ENCODE measurements at regions not wholly inside any gene's neighbourhood (a gene's known extent, or its start where the extent isn't known, plus 50 kb on each side); places are given as distances from the start of the nearest gene placed in this dataset.

- H3K9me3 ChIP-seq = no peaks in the 10 kb centered on the region
- H3K27ac Mint-ChIP-seq (ENCODE audit: unreplicated experiment) = no peak overlapping the region
- DNase-seq = no peak
- POLR2A ChIA-PET = no interaction called here
- no peaks in the 10 kb centered on the region for H3K36me3 ChIP-seq (ENCODE audit: control insufficient read depth, insufficient read depth, low read length)
- no peaks in the 10 kb centered on the region for H3K27me3 ChIP-seq (replicated peaks; ENCODE audit: control insufficient read depth, insufficient read depth, low read length)
- no peak overlapping the region for H3K4me3 Mint-ChIP-seq (ENCODE audit: unreplicated experiment)
- intact Hi-C loops (cut with micrococcal nuclease; ENCODE audit: unreplicated experiment) = no loop called here
- no peak overlapping the region for H3K4me3 ChIP-seq (ENCODE audit: low read depth, low read length)
- H3K4me1 Mint-ChIP-seq (ENCODE audit: low read depth, unreplicated experiment) = peaks cover 22% of the 10 kb centered on the region
- no peaks in the 10 kb centered on the region for H3K27me3 Mint-ChIP-seq (ENCODE audit: insufficient read depth, unreplicated experiment)
- peaks cover 4% of the 10 kb centered on the region for H3K36me3 Mint-ChIP-seq (ENCODE audit: insufficient read depth, unreplicated experiment)
- BruUV-seq (replicated peaks) = no TSS peak
- peaks cover 55% of the 10 kb centered on the region for H3K4me1 ChIP-seq
- TF ChIP-seq, protein P1, sequence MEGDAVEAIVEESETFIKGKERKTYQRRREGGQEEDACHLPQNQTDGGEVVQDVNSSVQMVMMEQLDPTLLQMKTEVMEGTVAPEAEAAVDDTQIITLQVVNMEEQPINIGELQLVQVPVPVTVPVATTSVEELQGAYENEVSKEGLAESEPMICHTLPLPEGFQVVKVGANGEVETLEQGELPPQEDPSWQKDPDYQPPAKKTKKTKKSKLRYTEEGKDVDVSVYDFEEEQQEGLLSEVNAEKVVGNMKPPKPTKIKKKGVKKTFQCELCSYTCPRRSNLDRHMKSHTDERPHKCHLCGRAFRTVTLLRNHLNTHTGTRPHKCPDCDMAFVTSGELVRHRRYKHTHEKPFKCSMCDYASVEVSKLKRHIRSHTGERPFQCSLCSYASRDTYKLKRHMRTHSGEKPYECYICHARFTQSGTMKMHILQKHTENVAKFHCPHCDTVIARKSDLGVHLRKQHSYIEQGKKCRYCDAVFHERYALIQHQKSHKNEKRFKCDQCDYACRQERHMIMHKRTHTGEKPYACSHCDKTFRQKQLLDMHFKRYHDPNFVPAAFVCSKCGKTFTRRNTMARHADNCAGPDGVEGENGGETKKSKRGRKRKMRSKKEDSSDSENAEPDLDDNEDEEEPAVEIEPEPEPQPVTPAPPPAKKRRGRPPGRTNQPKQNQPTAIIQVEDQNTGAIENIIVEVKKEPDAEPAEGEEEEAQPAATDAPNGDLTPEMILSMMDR (IDR thresholded peaks at IDR 0.05; ENCODE audit: insufficient read depth in 1 of 2, low read depth in 1 of 2, low read length in 1 of 2, severe bottlenecking in 1 of 2, unreplicated experiment in 1 of 2) = no peak
- CTCF ChIA-PET = no interaction called here
- H3K9me3 Mint-ChIP-seq (ENCODE audit: unreplicated experiment) = peaks cover 14% of the 10 kb centered on the region
Measured at GRCh38 chr6:47147836-47148344, 105.8 kb upstream of the ADGRF1 start.

DNA sequence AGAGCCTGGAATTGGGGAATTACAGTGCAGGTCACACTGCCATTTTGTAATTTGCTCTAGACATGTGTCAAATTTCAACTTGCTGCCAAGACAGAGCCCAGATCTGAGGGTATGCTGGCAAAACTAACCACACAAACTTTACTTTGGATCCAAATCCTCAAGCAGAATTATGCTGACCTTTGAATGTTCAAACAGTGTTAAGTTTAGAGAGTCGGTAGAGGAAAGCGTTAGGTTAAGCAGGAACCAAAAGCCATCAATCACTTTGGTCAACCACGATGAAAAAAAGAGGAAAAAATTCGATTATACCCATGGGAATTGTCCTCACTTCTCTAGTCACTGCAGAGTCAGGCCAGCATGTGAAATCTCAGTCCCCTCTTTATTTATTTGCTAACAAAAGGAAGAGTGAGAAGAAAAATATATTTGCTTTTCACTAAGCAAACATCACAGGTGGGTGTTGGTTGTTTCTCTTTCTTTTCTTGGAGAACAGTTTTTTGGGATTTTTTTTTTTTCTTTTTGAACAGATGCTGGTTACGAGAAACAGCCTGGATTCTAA lies 105.1 kb upstream of the ADGRF1 start:
- H3K4me3 ChIP-seq (ENCODE audit: low read depth, low read length) = no peak overlapping the region
- intact Hi-C loops (cut with micrococcal nuclease; ENCODE audit: unreplicated experiment) = no loop called here
- no peaks in the 10 kb centered on the region for H3K27me3 Mint-ChIP-seq (ENCODE audit: insufficient read depth, unreplicated experiment)
- TF ChIP-seq, protein P1 (IDR thresholded peaks at IDR 0.05; ENCODE audit: insufficient read depth in 1 of 2, low read depth in 1 of 2, low read length in 1 of 2, severe bottlenecking in 1 of 2, unreplicated experiment in 1 of 2) = no peak
- peaks cover 6% of the 10 kb centered on the region for H3K36me3 Mint-ChIP-seq (ENCODE audit: insufficient read depth, unreplicated experiment)
- peak overlapping the region; percentile 25 for H3K27ac Mint-ChIP-seq (ENCODE audit: unreplicated experiment)
- peaks cover 49% of the 10 kb centered on the region for H3K4me1 ChIP-seq
- no peak overlapping the region for H3K4me3 Mint-ChIP-seq (ENCODE audit: unreplicated experiment)
- POLR2A ChIA-PET = no interaction called here
- CTCF ChIA-PET = no interaction called here
- no peaks in the 10 kb centered on the region for H3K36me3 ChIP-seq (ENCODE audit: control insufficient read depth, insufficient read depth, low read length)
- H3K27me3 ChIP-seq (replicated peaks; ENCODE audit: control insufficient read depth, insufficient read depth, low read length) = no peaks in the 10 kb centered on the region
- DNase-seq = no peak
- H3K4me1 Mint-ChIP-seq (ENCODE audit: low read depth, unreplicated experiment) = peaks cover 19% of the 10 kb centered on the region
- H3K9me3 Mint-ChIP-seq (ENCODE audit: unreplicated experiment) = peaks cover 21% of the 10 kb centered on the region
- peaks cover 3% of the 10 kb centered on the region; the same call in 1 of the 2 replicates for H3K9me3 ChIP-seq
- no TSS peak for BruUV-seq (replicated peaks)

DNA sequence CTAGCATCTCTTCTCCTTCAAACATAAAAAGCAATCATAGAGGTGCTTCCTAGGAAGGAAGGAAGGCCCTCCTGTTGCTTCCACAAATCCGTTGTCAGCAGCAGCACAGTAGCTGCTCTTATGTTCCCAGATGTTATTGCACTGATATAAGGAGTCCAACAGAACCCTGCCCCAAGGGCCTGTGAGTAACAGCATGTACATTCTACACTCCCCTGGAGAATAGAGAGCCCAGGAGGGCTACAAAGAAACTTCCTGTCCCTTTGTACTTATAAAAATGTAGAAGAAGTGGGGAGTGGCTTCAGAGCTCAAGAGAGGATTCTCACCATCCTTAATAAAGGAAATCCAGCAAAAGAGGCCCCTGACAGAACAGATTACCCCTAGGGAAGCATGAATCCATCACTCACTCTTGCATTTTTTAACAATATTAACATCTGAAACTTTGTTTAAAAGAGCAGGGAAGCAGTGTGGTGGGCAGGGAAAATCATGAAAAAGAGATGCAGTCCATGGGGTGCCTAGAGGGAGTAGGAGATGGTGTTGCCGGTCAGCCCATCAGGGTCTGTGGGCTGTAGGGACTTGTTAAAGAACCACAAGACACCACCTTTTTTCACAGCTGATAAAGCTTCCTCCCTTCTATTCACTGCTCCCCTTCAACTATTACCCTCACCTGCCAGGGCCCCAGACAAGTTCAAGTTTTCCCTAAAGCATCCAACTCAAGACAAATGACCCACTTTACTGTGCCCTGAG lies 104.5 kb upstream of the ADGRF1 start:
- TF ChIP-seq, protein P1 (IDR thresholded peaks at IDR 0.05; ENCODE audit: insufficient read depth in 1 of 2, low read depth in 1 of 2, low read length in 1 of 2, severe bottlenecking in 1 of 2, unreplicated experiment in 1 of 2) = no peak
- H3K9me3 Mint-ChIP-seq (ENCODE audit: unreplicated experiment) = peaks cover 25% of the 10 kb centered on the region
- no peaks in the 10 kb centered on the region for H3K27me3 Mint-ChIP-seq (ENCODE audit: insufficient read depth, unreplicated experiment)
- peaks cover 44% of the 10 kb centered on the region for H3K4me1 ChIP-seq
- peak overlapping the region; percentile 25 for H3K27ac Mint-ChIP-seq (ENCODE audit: unreplicated experiment)
- BruUV-seq (replicated peaks) = no TSS peak
- intact Hi-C loops (cut with micrococcal nuclease; ENCODE audit: unreplicated experiment) = no loop called here
- peaks cover 6% of the 10 kb centered on the region; the same call in 1 of the 2 replicates for H3K9me3 ChIP-seq
- H3K4me3 Mint-ChIP-seq (ENCODE audit: unreplicated experiment) = no peak overlapping the region
- no peak overlapping the region for H3K4me3 ChIP-seq (ENCODE audit: low read depth, low read length)
- H3K4me1 Mint-ChIP-seq (ENCODE audit: low read depth, unreplicated experiment) = peaks cover 19% of the 10 kb centered on the region
- peaks cover 6% of the 10 kb centered on the region for H3K36me3 Mint-ChIP-seq (ENCODE audit: insufficient read depth, unreplicated experiment)
- no peaks in the 10 kb centered on the region for H3K36me3 ChIP-seq (ENCODE audit: control insufficient read depth, insufficient read depth, low read length)
- no peaks in the 10 kb centered on the region for H3K27me3 ChIP-seq (replicated peaks; ENCODE audit: control insufficient read depth, insufficient read depth, low read length)
- ChIA-PET CTCF (no interaction called here), POLR2A (interaction anchor here (0.6 kb wide), 1 partner anchor 331 kb away, joined by 16 read pairs; the partner anchor contains the start of gene CD2AP)
- no peak for DNase-seq

Measured in Caco-2 (cell line).